Ovary (tissue), 3 donors: ENCODE measurements at regions not wholly inside any gene's neighbourhood (a gene's known extent, or its start where the extent isn't known, plus 50 kb on each side); places are given as distances from the start of the nearest gene placed in this dataset.

ENCODE experiments used
- CTCF ChIP-seq, 3 donors: fragments of 450-650 bp in 2 of 3; fragments of 200-600 bp in 1 of 3; IDR thresholded peaks; one replicate each; pipeline versions ENCODE4 v1.5.1 to v1.8.0; 2016 to 2022; ENCODE audit warnings: antibody characterized with exemption in 3 of 3, mild to moderate bottlenecking in 1 of 3
- EP300 ChIP-seq: sonication (generic); formaldehyde crosslinking; IDR thresholded peaks from one replicate; pipeline ENCODE4 v1.6.1; 2017; ENCODE audit warnings: antibody characterized with exemption
- POLR2A ChIP-seq: fragments of 450-650 bp; IDR thresholded peaks from one replicate; pipeline ENCODE4 v1.6.1; 2017; ENCODE audit warnings: antibody characterized with exemption, mild to moderate bottlenecking, moderate library complexity
- donor health status: DM: no; HTN: no; CAD: no.

DNA sequence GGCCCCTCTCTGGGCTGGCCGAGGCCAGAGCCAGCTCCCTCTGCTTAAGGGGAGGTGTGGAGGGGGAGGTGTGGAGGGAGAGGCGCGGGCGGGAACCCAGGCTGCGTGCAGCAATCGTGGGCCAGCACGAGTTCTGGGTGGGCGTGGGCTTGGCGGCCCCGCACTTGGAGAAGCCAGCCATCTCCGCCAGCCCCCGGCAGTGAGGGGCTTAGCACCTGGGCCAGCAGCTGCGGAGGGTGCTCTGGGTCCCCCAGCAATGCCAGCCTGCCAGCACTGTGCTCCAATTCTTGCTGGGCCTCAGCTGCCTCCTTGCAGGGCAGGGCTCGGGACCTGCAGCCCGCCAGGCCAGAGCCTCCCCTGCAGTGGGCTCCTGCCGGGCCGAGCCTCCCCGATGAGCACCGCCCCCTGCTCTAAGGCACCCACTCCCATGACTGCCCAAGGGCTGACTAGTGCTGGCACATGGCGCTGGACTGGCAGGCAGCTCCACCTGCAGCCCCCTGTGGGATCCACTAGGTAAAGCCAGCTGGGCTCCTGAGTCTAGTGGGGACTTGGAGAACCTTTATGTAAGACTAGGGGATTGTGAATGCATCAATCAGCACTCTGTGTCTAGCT lies 96.7 kb upstream of the OR9G4 start:
- TF ChIP-seq CTCF (IDR thresholded peaks at IDR 0.05) = no peak
- no peak for TF ChIP-seq POLR2A
- no peak for TF ChIP-seq EP300
